IMR-90 (cell line): ENCODE measurements at regions not wholly inside any gene's neighbourhood (a gene's known extent, or its start where the extent isn't known, plus 50 kb on each side); places are given as distances from the start of the nearest gene placed in this dataset.

Experiments
- ATAC-seq: fragments of 200-7000 bp; cut with Tn5 transposase; 2 replicates; pipeline ENCODE4 v1.9.1; 2020; ENCODE audit warnings: low read depth, mild to moderate bottlenecking, moderate library complexity
- BruUV-seq: library from RNA; stranded (reverse); fragments of 400-500 nt; replicated peaks from 2 replicates; lab custom pipeline; 2021; lab: Mats Ljungman, UMichigan
- CTCF ChIA-PET: fragments of 300-600 bp; formaldehyde crosslinking; extraction: SDS; loops from one replicate; lab custom pipeline; 2021; ENCODE audit warnings: antibody characterized with exemption; lab: Yijun Ruan, JAX
- POLR2A ChIA-PET: fragments of 300-600 bp; sonication (Branson Sonifier 250); formaldehyde crosslinking; loops from one replicate; lab custom pipeline; 2022; ENCODE audit warnings: antibody characterized with exemption; ENCODE audit not compliant: unreplicated experiment; lab: Charles Lee
- DNase-seq: peaks from one replicate; pipeline ENCODE4 v3.0.0; 2013
- H2AFZ ChIP-seq: replicated peaks from 2 replicates; pipeline ENCODE3; 2013; ENCODE audit warnings: low read length, mild to moderate bottlenecking; ENCODE audit not compliant: poor library complexity
- H2AK5ac ChIP-seq: 2 replicates; pipeline ENCODE4 v1.6.1; 2013; ENCODE audit warnings: low read depth, low read length, inconsistent platforms
- H2AK9ac ChIP-seq: replicated peaks from 2 replicates; pipeline ENCODE3; 2013; ENCODE audit warnings: mild to moderate bottlenecking, low read depth, low read length, moderate library complexity; ENCODE audit not compliant: poor library complexity
- H2BK120ac ChIP-seq: 2 replicates; pipeline ENCODE4 v1.6.1; 2013; ENCODE audit warnings: low read depth, low read length, inconsistent platforms
- H2BK15ac ChIP-seq: 3 replicates; pipeline ENCODE4 v1.6.1; 2013; ENCODE audit warnings: low read depth, low read length, inconsistent platforms
- H2BK20ac ChIP-seq: 2 replicates; pipeline ENCODE4 v1.6.1; 2013; ENCODE audit warnings: low read depth, mild to moderate bottlenecking, inconsistent platforms, low read length, moderate library complexity
- H2BK5ac ChIP-seq: 2 replicates; pipeline ENCODE4 v1.6.1; 2013; ENCODE audit warnings: mild to moderate bottlenecking, low read depth, low read length, inconsistent platforms; ENCODE audit not compliant: poor library complexity, severe bottlenecking
- H3K14ac ChIP-seq: replicated peaks from 2 replicates; pipeline ENCODE4 v1.6.1; 2013; ENCODE audit warnings: low read depth, low read length, inconsistent platforms
- H3K18ac ChIP-seq: 2 replicates; pipeline ENCODE4 v1.6.1; 2013; ENCODE audit warnings: low read depth, low read length, control low read depth
- H3K23ac ChIP-seq: 2 replicates; pipeline ENCODE4 v1.6.1; 2013; ENCODE audit warnings: low read depth, low read length, inconsistent platforms
- H3K27ac ChIP-seq: 2 replicates; pipeline ENCODE4 v1.5.1; 2013; ENCODE audit warnings: mild to moderate bottlenecking, control low read depth, low read length; ENCODE audit not compliant: insufficient read depth
- H3K27me3 ChIP-seq: 2 replicates; pipeline ENCODE4 v1.6.1; 2013; ENCODE audit warnings: low read length; ENCODE audit not compliant: control insufficient read depth, insufficient read depth
- H3K36me3 ChIP-seq: 2 replicates; pipeline ENCODE4 v1.6.1; 2013; ENCODE audit warnings: low read length, mixed read lengths; ENCODE audit not compliant: control insufficient read depth, insufficient read depth
- H3K4ac ChIP-seq: 2 replicates; pipeline ENCODE4 v1.6.1; 2013; ENCODE audit warnings: low read depth, low read length, inconsistent platforms
- H3K4me1 ChIP-seq: 2 replicates; pipeline ENCODE4 v1.6.1; 2013; ENCODE audit warnings: low read length, mixed read lengths; ENCODE audit not compliant: control insufficient read depth, insufficient read depth
- H3K4me2 ChIP-seq: 2 replicates; pipeline ENCODE4 v1.6.1; 2013; ENCODE audit warnings: low read depth, mild to moderate bottlenecking, control low read depth, low read length, moderate library complexity
- H3K4me3 ChIP-seq: 2 replicates; pipeline ENCODE4 v1.5.1; 2013; ENCODE audit warnings: low read depth, mild to moderate bottlenecking, control low read depth, low read length, moderate library complexity; ENCODE audit not compliant: insufficient read depth
- H3K56ac ChIP-seq: 2 replicates; pipeline ENCODE4 v1.6.1; 2013; ENCODE audit warnings: low read length, inconsistent platforms; ENCODE audit not compliant: insufficient read depth; ENCODE audit errors: extremely low read depth
- H3K79me1 ChIP-seq, 2 experiments: 2 replicates each; pipeline ENCODE4 v1.6.1; 2013; ENCODE audit warnings: low read length in 2 of 2, inconsistent platforms in 1 of 2, low read depth in 1 of 2
- H3K9ac ChIP-seq: 2 replicates; pipeline ENCODE4 v1.6.1; 2013; ENCODE audit warnings: low read depth, low read length, control low read depth
- H3K9me1 ChIP-seq: 2 replicates; pipeline ENCODE4 v1.6.1; 2013; ENCODE audit warnings: low read length, inconsistent platforms; ENCODE audit not compliant: insufficient read depth
- H3K9me3 ChIP-seq: 2 replicates; pipeline ENCODE4 v1.6.1; 2013; ENCODE audit warnings: low read length; ENCODE audit not compliant: control insufficient read depth, insufficient read depth
- H4K20me1 ChIP-seq: 2 replicates; pipeline ENCODE4 v1.6.1; 2013; ENCODE audit warnings: low read length, inconsistent platforms; ENCODE audit not compliant: insufficient read depth
- H4K5ac ChIP-seq: 2 replicates; pipeline ENCODE4 v1.6.1; 2013; ENCODE audit warnings: mild to moderate bottlenecking, low read depth, low read length, control low read depth
- H4K8ac ChIP-seq, 2 experiments: 2 replicates each; pipeline ENCODE4 v1.6.1; 2013; ENCODE audit warnings: low read depth in 2 of 2, low read length in 2 of 2, control low read depth in 1 of 2, inconsistent platforms in 1 of 2
- H4K91ac ChIP-seq: 2 replicates; pipeline ENCODE4 v1.6.1; 2013; ENCODE audit warnings: low read depth, low read length, inconsistent platforms; ENCODE audit not compliant: insufficient read depth
- BHLHE40 ChIP-seq: fragments of 150-350 bp; IDR thresholded peaks from 2 replicates; pipeline ENCODE4 v1.6.1; 2016; ENCODE audit warnings: mild to moderate bottlenecking, low read depth, low read length
- CEBPB ChIP-seq: IDR thresholded peaks from 2 replicates; pipeline ENCODE4 v1.6.1; 2012; ENCODE audit warnings: low read depth, low read length, improper control_type of control experiment
- CHD1 ChIP-seq: IDR thresholded peaks from 2 replicates; pipeline ENCODE4 v1.6.1; 2012; ENCODE audit warnings: low read depth, low read length, improper control_type of control experiment
- CTCF ChIP-seq: conservative IDR thresholded peaks from 2 replicates; pipeline ENCODE4 v1.5.1; 2012; ENCODE audit warnings: mild to moderate bottlenecking, low read depth, low read length, improper control_type of control experiment
- ELK1 ChIP-seq: fragments of 150-350 bp; IDR thresholded peaks from 2 replicates; pipeline ENCODE4 v1.6.1; 2016; ENCODE audit warnings: low read depth, mild to moderate bottlenecking, low read length, moderate library complexity, borderline replicate concordance
- FOS ChIP-seq: fragments of 150-350 bp; IDR thresholded peaks from 2 replicates; pipeline ENCODE4 v1.6.1; 2016; ENCODE audit warnings: low read depth, low read length
- MAFK ChIP-seq: IDR thresholded peaks from 2 replicates; pipeline ENCODE4 v1.6.1; 2012; ENCODE audit warnings: low read depth, low read length, improper control_type of control experiment
- MAZ ChIP-seq: IDR thresholded peaks from 2 replicates; pipeline ENCODE4 v1.6.1; 2012; ENCODE audit warnings: low read depth, mild to moderate bottlenecking, low read length, improper control_type of control experiment, moderate library complexity, borderline replicate concordance
- MXI1 ChIP-seq: IDR thresholded peaks from 2 replicates; pipeline ENCODE4 v1.6.1; 2012; ENCODE audit warnings: low read depth, mild to moderate bottlenecking, low read length, moderate library complexity, borderline replicate concordance
- NFE2L2 ChIP-seq: fragments of 150-350 bp; IDR thresholded peaks from 2 replicates; pipeline ENCODE4 v1.6.1; 2016; ENCODE audit warnings: low read depth, mild to moderate bottlenecking, low read length
- POLR2A ChIP-seq: IDR thresholded peaks from 2 replicates; pipeline ENCODE4 v1.6.1; 2012; ENCODE audit warnings: mild to moderate bottlenecking, low read depth, low read length
- RAD21 ChIP-seq: IDR thresholded peaks from 2 replicates; pipeline ENCODE4 v1.6.1; 2012; ENCODE audit warnings: low read length, improper control_type of control experiment
- RCOR1 ChIP-seq: IDR thresholded peaks from 2 replicates; pipeline ENCODE4 v1.6.1; 2012; ENCODE audit warnings: mild to moderate bottlenecking, low read length, improper control_type of control experiment; ENCODE audit not compliant: insufficient replicate concordance
- RFX5 ChIP-seq: IDR thresholded peaks from 2 replicates; pipeline ENCODE4 v1.8.0; 2012; ENCODE audit warnings: low read depth, mild to moderate bottlenecking, low read length, moderate library complexity
- SMC3 ChIP-seq: fragments of 150-350 bp; IDR thresholded peaks from 2 replicates; pipeline ENCODE4 v1.6.1; 2016; ENCODE audit warnings: low read depth, mild to moderate bottlenecking, antibody characterized with exemption, low read length, moderate library complexity
- USF2 ChIP-seq: fragments of 150-350 bp; IDR thresholded peaks from 2 replicates; pipeline ENCODE4 v1.6.1; 2017; ENCODE audit warnings: mild to moderate bottlenecking, antibody characterized with exemption, low read length, low read depth
- WGBS, 2 experiments: methylation state at CpG; one replicate each; pipeline versions ENCODE4 v1.1.5 to v1.1.7; 2013; ENCODE audit warnings: missing lambda C conversion rate in 2 of 2; ENCODE audit not compliant: insufficient read length in 1 of 2; ENCODE audit errors: extremely low coverage in 2 of 2; 5-methylcytosine and 5-hydroxymethylcytosine counted together
- dilution Hi-C: fragments of 300-500 bp; cut with HindIII; formaldehyde crosslinking; loops from one replicate; pipeline ENCODE4 v1.14.3; 2018; ENCODE audit warnings: low sequenced_read_pairs; ENCODE audit not compliant: unreplicated experiment
- in situ Hi-C: fragments of 300-500 bp; cut with MboI; formaldehyde crosslinking; loops from 3 replicates; pipeline ENCODE4 v1.14.3; 2019; ENCODE audit warnings: low sequenced_read_pairs, inconsistent platforms, mixed read lengths
- intact Hi-C: fragments of 100-400 bp; cut with micrococcal nuclease; formaldehyde crosslinking; loops from 2 replicates; pipeline ENCODE4 v1.10.0; 2022

GRCh38 chrX:35122756-35123155 is 180.2 kb downstream of the FAM47B start:
- dilution Hi-C loops = no loop called here
- TF ChIP-seq NFE2L2 (no peak), BHLHE40 (no peak), MXI1 (no peak), CHD1 (no peak), ELK1 (no peak), SMC3 (no peak), CTCF (no peak), USF2 (no peak), FOS (no peak), MAFK (no peak), RCOR1 (no peak), CEBPB (no peak), RFX5 (no peak), POLR2A (no peak), MAZ (no peak), RAD21 (no peak)
- BruUV-seq = no TSS peak
- no peak overlapping the region for H3K4me3 ChIP-seq
- CTCF ChIA-PET = no interaction called here
- H3K36me3 ChIP-seq = no peaks in the 10 kb centered on the region
- H3K9me3 ChIP-seq = no peaks in the 10 kb centered on the region
- H2BK120ac ChIP-seq = no peak overlapping the region
- no peak overlapping the region for H2BK15ac ChIP-seq
- H3K27me3 ChIP-seq = no peaks in the 10 kb centered on the region
- no peak overlapping the region for H3K18ac ChIP-seq
- peak; percentile 42 for ATAC-seq
- H3K79me1 ChIP-seq = no peaks in the 10 kb centered on the region
- no peak overlapping the region for H3K56ac ChIP-seq
- H3K9ac ChIP-seq = no peak overlapping the region
- no peaks in the 10 kb centered on the region for H4K20me1 ChIP-seq
- no peak overlapping the region for H3K4ac ChIP-seq
- no peak overlapping the region for H2BK20ac ChIP-seq
- no peak overlapping the region for H2AK5ac ChIP-seq
- no peak overlapping the region for H2AFZ ChIP-seq
- no peak overlapping the region for H4K8ac ChIP-seq
- no peak overlapping the region for H3K4me2 ChIP-seq
- intact Hi-C loops = no loop called here
- H4K5ac ChIP-seq = no peak overlapping the region
- no peak overlapping the region for H2BK5ac ChIP-seq
- no peak overlapping the region for H3K23ac ChIP-seq
- H4K91ac ChIP-seq = no peak overlapping the region
- no peak overlapping the region for H3K14ac ChIP-seq
- H2AK9ac ChIP-seq = no peak overlapping the region
- no peaks in the 10 kb centered on the region; the same call in 1 of the 2 replicates for H3K9me1 ChIP-seq
- H3K4me1 ChIP-seq = no peaks in the 10 kb centered on the region
- WGBS, 2 experiments = no CpG with 5 or more reads among the region's 1 CpG
- POLR2A ChIA-PET = no interaction called here
- no peak overlapping the region for H3K27ac ChIP-seq
- peak; percentile 70 for DNase-seq
- in situ Hi-C loops = no loop called here
